Cardiac muscle cell (in vitro differentiated cells and primary cell): ENCODE measurements at regions not wholly inside any gene's neighbourhood (a gene's known extent, or its start where the extent isn't known, plus 50 kb on each side); places are given as distances from the start of the nearest gene placed in this dataset.

Experiments used
- DNase-seq, 2 donors: peaks; one replicate each; pipeline versions ENCODE4 v3.0.0 to v3.0.0-alpha.2; 2010 to 2017; ENCODE audit warnings: low read depth in 1 of 2, low spot score in 1 of 2
- H3K27ac ChIP-seq: fragments of 200-600 bp; sonication (generic); 2 replicates; pipeline ENCODE4 v1.5.1; 2016
- H3K27me3 ChIP-seq: fragments of 200-600 bp; sonication (generic); 2 replicates; pipeline ENCODE4 v1.6.0; 2016; ENCODE audit warnings: control low read depth
- H3K36me3 ChIP-seq: fragments of 200-600 bp; sonication (generic); 2 replicates; pipeline ENCODE4 v1.5.1; 2016; ENCODE audit warnings: control low read depth
- H3K4me1 ChIP-seq: fragments of 200-600 bp; sonication (generic); 2 replicates; pipeline ENCODE4 v1.8.1; 2017; ENCODE audit warnings: low read depth, mild to moderate bottlenecking, mixed run types
- H3K4me3 ChIP-seq: fragments of 200-600 bp; sonication (generic); 2 replicates; pipeline ENCODE4 v1.5.1; 2016; ENCODE audit warnings: mild to moderate bottlenecking
- H3K9me3 ChIP-seq: fragments of 200-600 bp; sonication (generic); 2 replicates; pipeline ENCODE4 v1.5.1; 2017; ENCODE audit warnings: low read depth, mild to moderate bottlenecking, control low read depth
- CTCF ChIP-seq: IDR thresholded peaks from 2 replicates; pipeline ENCODE4 v1.5.1; 2012; ENCODE audit warnings: low read depth, mild to moderate bottlenecking, low read length

GRCh38 chr17:49910858-49911204 lies 58.2 kb upstream of the DLX4 start:
- Histone ChIP-seq H3K36me3 (no peaks in the 10 kb centered on the region), H3K4me3 (peak overlapping the region; percentile 10), H3K27me3 (peaks cover 65% of the 10 kb centered on the region), H3K27ac (no peak overlapping the region), H3K4me1 (no peaks in the 10 kb centered on the region), H3K9me3 (no peaks in the 10 kb centered on the region)
- no peak for DNase-seq
- TF ChIP-seq CTCF: no peak

- H3K36me3 ChIP-seq: no peaks in the 10 kb centered on the region
- H3K9me3 ChIP-seq: no peaks in the 10 kb centered on the region
- no peak for DNase-seq
- H3K4me3 ChIP-seq: no peak overlapping the region
- TF ChIP-seq CTCF: no peak
- peaks cover 68% of the 10 kb centered on the region for H3K27me3 ChIP-seq
- H3K4me1 ChIP-seq: no peaks in the 10 kb centered on the region
- no peak overlapping the region for H3K27ac ChIP-seq
These were observed 57.3 kb upstream of the DLX4 start for GRCh38 chr17:49911719-49912118.

- no peak overlapping the region for H3K27ac ChIP-seq
- DNase-seq: peak in 1 of 2 donors; percentile 20
- no peak overlapping the region for H3K4me3 ChIP-seq
- no peaks in the 10 kb centered on the region for H3K36me3 ChIP-seq
- no peaks in the 10 kb centered on the region for H3K4me1 ChIP-seq
- H3K27me3 ChIP-seq: peaks cover 54% of the 10 kb centered on the region
- no peak for TF ChIP-seq CTCF
- H3K9me3 ChIP-seq: no peaks in the 10 kb centered on the region
These were observed 55.5 kb upstream of the DLX4 start for GRCh38 chr17:49913226-49914095.

- TF ChIP-seq CTCF: no peak
- H3K4me1 ChIP-seq: no peaks in the 10 kb centered on the region
- no peak overlapping the region for H3K27ac ChIP-seq
- H3K36me3 ChIP-seq: no peaks in the 10 kb centered on the region
- peaks cover 47% of the 10 kb centered on the region for H3K27me3 ChIP-seq
- H3K4me3 ChIP-seq: no peak overlapping the region
- no peak for DNase-seq
- H3K9me3 ChIP-seq: no peaks in the 10 kb centered on the region
These were observed 54.9 kb upstream of the DLX4 start for GRCh38 chr17:49914096-49914490.

- Histone ChIP-seq H3K9me3 (no peaks in the 10 kb centered on the region), H3K36me3 (no peaks in the 10 kb centered on the region), H3K4me1 (no peaks in the 10 kb centered on the region), H3K4me3 (no peak overlapping the region), H3K27me3 (peaks cover 42% of the 10 kb centered on the region), H3K27ac (no peak overlapping the region)
- no peak for TF ChIP-seq CTCF
- DNase-seq: no peak
These were observed 54.3 kb upstream of the DLX4 start for GRCh38 chr17:49914664-49915063.
